Jurkat, Clone E6-1 (cell line): ENCODE measurements at regions not wholly inside any gene's neighbourhood (a gene's known extent, or its start where the extent isn't known, plus 50 kb on each side); places are given as distances from the start of the nearest gene placed in this dataset.
A peak's percentile ranks its signal among the peaks of the same experiment; 100 is the strongest.

Experiments
- DNase-seq: peaks from one replicate; pipeline ENCODE4 v3.0.0-alpha.2; 2011; ENCODE audit warnings: low read depth, low spot score
- H3K4me3 ChIP-seq: 2 replicates; pipeline ENCODE4 v1.5.1; 2011; ENCODE audit warnings: mild to moderate bottlenecking, low read length, control low read depth, moderate library complexity

GRCh38 chr4:189073739-189074138 is 866.9 kb upstream of the FRG1 start:
- DNase-seq: no peak
- no peak overlapping the region for H3K4me3 ChIP-seq

- H3K4me3 ChIP-seq: no peak overlapping the region
- no peak for DNase-seq
Measured at GRCh38 chr4:189081826-189082225, 858.8 kb upstream of the FRG1 start.

- DNase-seq: no peak
- no peak overlapping the region for H3K4me3 ChIP-seq
Measured at GRCh38 chr4:189083769-189084168, 856.9 kb upstream of the FRG1 start.

- no peak overlapping the region for H3K4me3 ChIP-seq
- DNase-seq: peak; percentile 17
Measured at GRCh38 chr4:189084671-189085070, 856.0 kb upstream of the FRG1 start.

GRCh38 chr4:189087971-189088370 is 852.7 kb upstream of the FRG1 start:
- DNase-seq: no peak
- no peak overlapping the region for H3K4me3 ChIP-seq

GRCh38 chr4:189088780-189089179 is 851.9 kb upstream of the FRG1 start:
- H3K4me3 ChIP-seq: no peak overlapping the region

GRCh38 chr4:189090174-189090814 is 850.4 kb upstream of the FRG1 start:
- no peak for DNase-seq
- H3K4me3 ChIP-seq: no peak overlapping the region

More at GRCh38 chr4:189088780-189089179, 851.9 kb upstream of the FRG1 start:
- DNase-seq: no peak

- peak; percentile 9 for DNase-seq
- H3K4me3 ChIP-seq: no peak overlapping the region
Measured at GRCh38 chr4:189092581-189092980, 848.1 kb upstream of the FRG1 start.

- no peak overlapping the region for H3K4me3 ChIP-seq
- DNase-seq: no peak
Measured at GRCh38 chr4:189096108-189096507, 844.6 kb upstream of the FRG1 start.

- DNase-seq: no peak
- no peak overlapping the region for H3K4me3 ChIP-seq
Measured at GRCh38 chr4:189096717-189097116, 844.0 kb upstream of the FRG1 start.

GRCh38 chr4:189098932-189099696 is 841.6 kb upstream of the FRG1 start:
- no peak for DNase-seq
- no peak overlapping the region for H3K4me3 ChIP-seq

GRCh38 chr4:189113389-189113888 is 827.2 kb upstream of the FRG1 start:
- no peak overlapping the region for H3K4me3 ChIP-seq
- no peak for DNase-seq

- no peak for DNase-seq
- H3K4me3 ChIP-seq: no peak overlapping the region
Measured at GRCh38 chr4:189117426-189117825, 823.2 kb upstream of the FRG1 start.

GRCh38 chr4:189121336-189121735 is 819.3 kb upstream of the FRG1 start:
- H3K4me3 ChIP-seq: no peak overlapping the region
- DNase-seq: no peak

GRCh38 chr4:189124149-189124758 is 816.4 kb upstream of the FRG1 start:
- no peak overlapping the region for H3K4me3 ChIP-seq
- peak; percentile 3 for DNase-seq

- no peak overlapping the region for H3K4me3 ChIP-seq
- DNase-seq: no peak
Measured at GRCh38 chr4:189124791-189125190, 815.9 kb upstream of the FRG1 start.

- no peak for DNase-seq
- H3K4me3 ChIP-seq: no peak overlapping the region
Measured at GRCh38 chr4:189126040-189126439, 814.6 kb upstream of the FRG1 start.

- H3K4me3 ChIP-seq: no peak overlapping the region
- no peak for DNase-seq
Measured at GRCh38 chr4:189128341-189128740, 812.3 kb upstream of the FRG1 start.

- DNase-seq: no peak
- H3K4me3 ChIP-seq: no peak overlapping the region
Measured at GRCh38 chr4:189129044-189129694, 811.5 kb upstream of the FRG1 start.

- H3K4me3 ChIP-seq: no peak overlapping the region
- no peak for DNase-seq
Measured at GRCh38 chr4:189131118-189131517, 809.6 kb upstream of the FRG1 start.
